ENCODE measurements at regions not wholly inside any gene's neighbourhood (a gene's known extent, or its start where the extent isn't known, plus 50 kb on each side); places are given as distances from the start of the nearest gene placed in this dataset.

DNA sequence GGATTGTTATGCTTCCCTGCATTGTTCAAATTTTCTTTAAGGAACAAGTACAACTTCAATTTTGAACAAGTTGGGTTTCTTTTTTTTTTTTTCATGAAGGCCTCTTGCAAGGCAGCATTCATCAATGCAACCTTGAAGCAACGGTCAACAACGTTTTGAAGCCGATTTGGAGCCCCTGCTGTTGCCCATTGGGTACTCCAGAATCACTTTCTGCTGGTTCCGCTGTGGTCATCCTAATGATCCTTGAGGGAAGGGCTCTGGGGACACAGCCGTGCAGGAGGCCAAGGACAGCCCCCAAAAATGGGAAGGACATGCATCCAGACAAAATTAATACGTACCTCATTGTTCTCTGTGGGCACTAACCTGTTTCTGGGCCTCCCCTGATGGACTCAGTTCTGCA is 84.6 kb upstream of the MGMT start:
- no peak for DNase-seq (ENCODE audit: low read depth)
- TF ChIP-seq, protein P1, sequence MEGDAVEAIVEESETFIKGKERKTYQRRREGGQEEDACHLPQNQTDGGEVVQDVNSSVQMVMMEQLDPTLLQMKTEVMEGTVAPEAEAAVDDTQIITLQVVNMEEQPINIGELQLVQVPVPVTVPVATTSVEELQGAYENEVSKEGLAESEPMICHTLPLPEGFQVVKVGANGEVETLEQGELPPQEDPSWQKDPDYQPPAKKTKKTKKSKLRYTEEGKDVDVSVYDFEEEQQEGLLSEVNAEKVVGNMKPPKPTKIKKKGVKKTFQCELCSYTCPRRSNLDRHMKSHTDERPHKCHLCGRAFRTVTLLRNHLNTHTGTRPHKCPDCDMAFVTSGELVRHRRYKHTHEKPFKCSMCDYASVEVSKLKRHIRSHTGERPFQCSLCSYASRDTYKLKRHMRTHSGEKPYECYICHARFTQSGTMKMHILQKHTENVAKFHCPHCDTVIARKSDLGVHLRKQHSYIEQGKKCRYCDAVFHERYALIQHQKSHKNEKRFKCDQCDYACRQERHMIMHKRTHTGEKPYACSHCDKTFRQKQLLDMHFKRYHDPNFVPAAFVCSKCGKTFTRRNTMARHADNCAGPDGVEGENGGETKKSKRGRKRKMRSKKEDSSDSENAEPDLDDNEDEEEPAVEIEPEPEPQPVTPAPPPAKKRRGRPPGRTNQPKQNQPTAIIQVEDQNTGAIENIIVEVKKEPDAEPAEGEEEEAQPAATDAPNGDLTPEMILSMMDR (IDR thresholded peaks at IDR 0.05; ENCODE audit: insufficient read depth, low read length): no peak
- no peak overlapping the region for H3K4me3 ChIP-seq (ENCODE audit: low read depth, low read length)

DNA sequence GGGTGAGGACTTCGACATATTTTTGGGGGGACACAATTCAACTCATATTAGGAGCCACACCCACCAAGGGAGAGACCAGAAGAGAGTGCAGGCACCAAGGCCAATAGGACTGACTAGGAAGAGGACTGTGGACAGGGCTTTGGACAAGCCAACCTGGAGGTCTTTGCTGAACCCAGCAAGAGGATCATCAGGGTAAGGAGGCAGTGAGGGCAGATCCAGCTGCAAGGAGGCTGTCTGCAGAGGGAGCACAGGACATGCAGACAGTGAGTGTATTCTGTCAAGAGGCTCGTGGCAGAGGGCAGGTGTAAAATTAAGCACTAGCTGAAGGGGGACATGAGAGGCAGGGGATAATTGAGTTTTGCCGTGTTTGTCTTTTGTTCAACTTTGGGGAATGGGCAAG is 83.4 kb upstream of the MGMT start:
- no peak overlapping the region for H3K4me3 ChIP-seq (ENCODE audit: low read depth, low read length)
- DNase-seq (ENCODE audit: low read depth): no peak
- TF ChIP-seq, protein P1 (IDR thresholded peaks at IDR 0.05; ENCODE audit: insufficient read depth, low read length): no peak

DNA sequence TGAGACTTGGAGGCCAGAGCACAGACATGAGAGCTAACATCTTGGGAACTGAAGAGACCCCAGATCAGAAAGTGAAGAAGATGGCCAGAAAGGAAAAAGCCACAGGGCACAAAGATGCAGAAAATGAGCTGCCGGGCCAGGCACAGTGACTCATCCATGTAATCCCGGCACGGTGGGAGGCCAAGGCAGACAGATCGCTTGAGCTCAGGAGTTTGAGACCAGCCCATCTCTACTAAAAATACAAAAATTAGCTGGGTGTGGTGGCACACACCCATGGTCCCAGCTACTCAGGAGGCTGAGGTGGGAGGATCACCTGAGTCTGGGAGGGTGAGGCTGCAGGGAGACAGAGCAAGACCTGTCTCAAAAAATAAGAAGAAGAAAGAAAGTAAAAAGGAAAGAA is 81.4 kb upstream of the MGMT start:
- TF ChIP-seq, protein P1 (IDR thresholded peaks at IDR 0.05; ENCODE audit: insufficient read depth, low read length): no peak
- DNase-seq (ENCODE audit: low read depth): no peak
- no peak overlapping the region for H3K4me3 ChIP-seq (ENCODE audit: low read depth, low read length)

DNA sequence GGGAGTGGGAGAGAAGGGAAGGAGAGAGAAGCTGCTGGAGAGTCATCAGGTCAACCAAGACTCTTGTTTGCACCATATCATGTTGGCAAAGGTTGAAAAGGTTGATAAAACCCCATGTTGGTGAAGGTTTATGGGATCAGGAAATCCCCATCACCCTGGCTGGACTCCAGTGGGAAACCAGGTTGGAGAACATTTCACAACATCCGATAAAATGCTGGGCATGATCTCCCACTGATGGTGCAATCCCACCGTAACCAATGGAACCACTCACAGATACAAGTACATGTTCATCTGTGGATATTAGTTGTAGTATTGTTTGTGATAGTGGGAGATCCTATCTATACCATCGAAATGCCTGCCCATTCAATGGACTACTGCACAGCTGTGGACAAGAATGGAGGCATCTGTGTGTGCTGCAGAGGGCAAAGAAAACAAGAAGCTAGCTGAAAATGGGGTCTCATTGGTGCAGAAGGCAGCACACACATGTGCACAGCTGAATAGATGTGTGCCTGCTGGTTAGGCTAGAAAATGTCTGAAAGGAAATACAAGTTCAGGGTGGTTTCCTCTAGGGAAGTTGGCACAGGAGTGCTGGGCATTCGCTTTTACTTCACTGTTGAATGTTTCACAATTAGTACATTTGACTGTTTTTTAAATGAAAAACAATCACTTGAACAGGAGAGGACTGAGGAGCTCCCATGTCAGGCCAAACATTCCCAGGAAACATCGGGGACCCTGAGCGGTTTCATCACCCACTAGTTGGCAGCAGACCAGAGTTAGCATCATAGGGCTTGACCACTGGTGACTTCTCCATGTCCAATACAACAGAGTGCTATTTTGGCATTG is 80.4 kb upstream of the MGMT start:
- H3K4me3 ChIP-seq (ENCODE audit: low read depth, low read length): no peak overlapping the region
- TF ChIP-seq, protein P1 (IDR thresholded peaks at IDR 0.05; ENCODE audit: insufficient read depth, low read length): no peak
- no peak for DNase-seq (ENCODE audit: low read depth)

DNA sequence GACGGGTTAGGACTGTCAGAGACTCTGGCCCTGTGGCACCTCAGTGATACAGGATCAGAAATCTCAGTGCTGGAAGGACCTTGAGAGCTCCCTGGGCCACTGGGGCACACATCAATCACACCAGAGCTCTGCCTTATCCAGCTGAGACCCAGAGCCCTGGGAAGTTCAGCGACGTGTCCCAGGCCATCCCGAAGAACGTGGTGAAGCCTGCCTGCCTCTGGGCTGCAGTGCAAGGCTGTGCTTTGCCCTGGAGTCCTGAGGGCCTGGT is 79.8 kb upstream of the MGMT start:
- DNase-seq (ENCODE audit: low read depth): no peak
- TF ChIP-seq, protein P1 (IDR thresholded peaks at IDR 0.05; ENCODE audit: insufficient read depth, low read length): no peak
- no peak overlapping the region for H3K4me3 ChIP-seq (ENCODE audit: low read depth, low read length)

DNA sequence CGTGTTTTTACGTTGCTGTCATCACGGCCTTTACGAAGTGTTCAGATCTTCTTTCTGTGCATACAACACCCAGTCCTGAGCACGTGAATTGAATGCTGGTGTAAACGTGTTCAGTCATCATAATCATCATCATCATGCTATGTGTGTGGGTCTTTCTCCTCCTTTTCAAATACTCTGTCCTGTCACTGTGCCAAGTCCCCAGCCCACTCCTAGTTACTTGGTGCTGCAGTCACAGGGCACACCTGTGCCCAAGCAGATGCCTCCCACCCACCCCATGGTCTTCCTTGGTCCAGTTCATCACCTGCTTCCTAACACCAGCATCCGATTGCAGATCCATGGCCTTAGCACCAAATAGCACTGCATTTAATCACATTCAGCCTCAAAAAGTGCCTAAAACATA is 78.6 kb upstream of the MGMT start:
- DNase-seq (ENCODE audit: low read depth): no peak
- TF ChIP-seq, protein P1 (IDR thresholded peaks at IDR 0.05; ENCODE audit: insufficient read depth, low read length): no peak
- H3K4me3 ChIP-seq (ENCODE audit: low read depth, low read length): no peak overlapping the region

DNA sequence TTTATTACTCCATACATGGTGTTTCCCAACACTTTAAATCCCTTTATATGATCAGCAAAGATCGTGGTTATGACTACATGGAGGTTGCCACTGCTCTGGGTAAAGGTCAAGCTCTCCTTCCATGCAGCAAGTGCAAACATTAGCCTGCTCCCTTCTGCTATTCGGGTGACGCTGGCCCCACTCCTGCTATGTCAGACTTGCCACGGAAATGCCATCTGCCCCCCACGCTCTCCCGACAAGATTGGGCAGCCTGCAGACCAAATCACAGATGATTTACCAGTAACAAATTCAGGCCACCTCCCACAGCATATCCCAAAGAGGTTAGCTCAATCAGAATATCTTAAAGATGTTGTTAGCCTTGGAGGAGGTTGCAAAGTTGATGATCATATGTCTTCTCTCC is 77.8 kb upstream of the MGMT start:
- TF ChIP-seq, protein P1 (IDR thresholded peaks at IDR 0.05; ENCODE audit: insufficient read depth, low read length): no peak
- no peak for DNase-seq (ENCODE audit: low read depth)
- H3K4me3 ChIP-seq (ENCODE audit: low read depth, low read length): no peak overlapping the region

All from fibroblast of the aortic adventitia (primary cell).